Fibroblast of villous mesenchyme (primary cell): ENCODE measurements at regions not wholly inside any gene's neighbourhood (a gene's known extent, or its start where the extent isn't known, plus 50 kb on each side); places are given as distances from the start of the nearest gene placed in this dataset.

Source experiments
- DNase-seq: peaks from one replicate; pipeline ENCODE4 v3.0.0-alpha.2; 2010; ENCODE audit warnings: low read depth
- H3K4me3 ChIP-seq: 2 replicates; pipeline ENCODE4 v1.5.1; 2011; ENCODE audit warnings: low read depth, mild to moderate bottlenecking, low read length
- CTCF ChIP-seq: IDR thresholded peaks from 2 replicates; pipeline ENCODE4 v1.5.1; 2012; ENCODE audit warnings: low read depth, mild to moderate bottlenecking, low read length; ENCODE audit not compliant: insufficient read depth

DNA sequence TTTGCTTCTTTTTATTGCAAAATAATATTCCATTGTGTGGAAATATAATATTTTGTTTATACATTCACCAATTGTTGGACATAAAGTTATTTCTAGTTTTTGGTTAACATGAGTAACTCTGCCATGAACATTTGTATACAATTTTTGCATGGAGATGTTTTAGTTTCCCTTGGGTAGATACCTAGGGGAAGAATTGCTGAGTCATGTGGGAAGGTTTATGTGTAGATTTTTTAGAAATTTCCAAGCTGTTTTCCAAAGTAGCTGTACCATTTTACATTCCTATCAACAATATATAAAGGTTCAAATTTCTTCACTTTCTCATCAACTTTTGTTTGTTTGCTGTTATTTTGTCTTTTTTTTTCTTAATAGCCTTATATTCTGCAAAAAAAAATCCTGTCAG is 664.7 kb upstream of the FBXO33 start:
- no peak for TF ChIP-seq CTCF
- no peak overlapping the region for H3K4me3 ChIP-seq
- DNase-seq = no peak

- no peak for TF ChIP-seq CTCF
- no peak for DNase-seq
Measured at GRCh38 chr14:40093800-40094199, 661.6 kb upstream of the FBXO33 start.

DNA sequence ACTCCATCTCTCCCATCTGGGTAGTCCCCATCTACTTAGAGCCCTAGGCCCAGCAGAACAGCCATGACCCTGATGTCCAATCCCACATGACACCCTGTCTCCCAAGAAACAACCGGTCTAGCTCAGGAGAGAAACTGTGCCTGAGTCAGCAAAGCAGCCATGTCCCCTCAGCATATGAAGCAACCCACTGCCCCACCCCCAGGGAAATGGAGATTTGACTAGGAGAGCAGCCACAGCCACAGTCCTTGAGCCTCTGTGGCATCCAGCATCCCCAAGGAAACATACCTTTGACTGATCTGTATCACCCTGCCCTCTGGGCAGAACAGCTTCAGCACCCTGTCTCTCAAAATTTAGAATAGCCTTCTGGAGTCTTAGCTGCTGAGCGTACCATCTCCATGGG is 641.9 kb upstream of the FBXO33 start:
- TF ChIP-seq CTCF = no peak
- no peak for DNase-seq
- no peak overlapping the region for H3K4me3 ChIP-seq

More at GRCh38 chr14:40093800-40094199, 661.6 kb upstream of the FBXO33 start:
- no peak overlapping the region for H3K4me3 ChIP-seq

DNA sequence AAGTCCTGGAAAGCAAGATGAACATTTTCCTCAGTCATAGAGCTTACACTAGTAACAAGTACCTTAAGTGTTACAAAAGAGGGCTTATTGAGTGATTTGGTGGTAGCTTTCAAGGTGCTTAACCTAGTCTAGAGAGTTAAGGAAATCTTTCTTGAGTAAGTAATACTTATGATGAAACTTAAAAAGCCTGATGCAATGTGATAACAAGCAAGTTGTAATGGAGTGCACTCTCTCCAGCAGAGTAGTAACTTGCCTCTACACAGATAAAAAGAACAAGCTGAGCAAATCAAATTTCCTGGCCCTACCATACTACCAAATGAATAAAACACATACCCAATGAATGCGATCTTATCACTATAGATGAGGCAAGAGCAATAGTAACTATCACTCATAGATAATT is 639.9 kb upstream of the FBXO33 start:
- no peak for DNase-seq
- H3K4me3 ChIP-seq = no peak overlapping the region
- no peak for TF ChIP-seq CTCF

DNA sequence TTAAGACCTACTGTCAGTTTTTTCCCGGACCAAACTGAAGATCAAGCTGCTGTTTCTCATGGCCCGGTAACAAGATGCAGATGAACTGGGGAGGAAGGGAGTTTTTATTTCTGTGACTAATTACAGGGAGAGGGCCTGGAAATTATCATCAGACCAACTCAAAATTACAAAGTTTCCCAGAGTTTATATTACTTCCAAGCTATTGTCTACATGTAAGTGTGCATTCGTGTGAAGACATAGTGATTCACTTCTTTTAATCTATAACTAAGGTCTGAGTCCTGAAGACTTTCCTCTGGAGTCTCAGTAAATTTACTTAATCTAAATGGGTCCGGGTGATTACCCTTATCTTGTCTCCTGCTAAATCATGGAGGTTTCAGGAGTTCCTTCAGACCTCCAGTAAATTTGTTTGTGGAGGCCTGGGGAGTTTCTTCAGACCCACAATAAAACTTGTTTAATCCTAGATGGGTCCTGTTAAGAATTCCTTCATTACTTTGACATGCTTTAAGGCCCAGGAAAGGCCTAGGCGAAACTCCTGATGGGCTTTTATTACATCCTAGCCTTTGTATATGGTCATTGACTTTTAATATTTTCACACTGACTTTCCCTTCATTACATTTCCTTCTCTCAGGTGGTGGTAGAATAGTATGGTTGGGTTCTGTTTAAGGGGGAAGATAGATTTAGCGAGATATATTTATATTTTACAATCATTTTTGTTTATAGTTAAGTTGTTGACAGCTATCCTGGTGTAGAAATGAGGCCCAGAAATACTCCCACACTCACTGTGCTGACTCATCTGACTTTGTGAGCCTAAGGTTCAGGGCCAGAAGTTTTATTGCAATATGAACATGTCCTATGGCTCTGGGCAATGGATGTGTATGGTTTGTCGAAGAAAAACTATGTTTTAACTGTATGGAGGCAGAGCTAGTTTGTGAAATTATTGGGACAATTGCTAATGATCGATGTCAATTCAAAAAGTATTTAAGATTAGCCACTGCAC is 627.0 kb upstream of the FBXO33 start:
- DNase-seq = no peak
- no peak for TF ChIP-seq CTCF
- H3K4me3 ChIP-seq = no peak overlapping the region

- TF ChIP-seq CTCF = no peak
- H3K4me3 ChIP-seq = no peak overlapping the region
- DNase-seq = no peak
Measured at GRCh38 chr14:40053416-40053815, 621.2 kb upstream of the FBXO33 start.

GRCh38 chr14:40028991-40029390 is 596.8 kb upstream of the FBXO33 start:
- no peak for TF ChIP-seq CTCF
- no peak for DNase-seq
- H3K4me3 ChIP-seq = no peak overlapping the region
